Ovary (tissue), 7 donors: ENCODE measurements at regions not wholly inside any gene's neighbourhood (a gene's known extent, or its start where the extent isn't known, plus 50 kb on each side); places are given as distances from the start of the nearest gene placed in this dataset.

Source experiments
- DNase-seq, 5 donors: peaks; one replicate each; pipeline ENCODE4 v3.0.0-alpha.2; 2019 to 2020
- H3K27ac ChIP-seq, 2 donors: fragments of 200-600 bp; one replicate each; pipeline versions ENCODE4 v1.5.1 to v1.8.0; 2019 to 2022
- H3K27me3 ChIP-seq: fragments of 200-600 bp; one replicate; pipeline ENCODE4 v1.8.0; 2022
- H3K36me3 ChIP-seq: fragments of 200-600 bp; sonication (generic); one replicate; pipeline ENCODE4 v1.5.1; 2019
- H3K4me1 ChIP-seq: one replicate; pipeline ENCODE4 v1.8.1; 2013; ENCODE audit warnings: mild to moderate bottlenecking, moderate library complexity; ENCODE audit not compliant: insufficient read depth
- H3K4me3 ChIP-seq: fragments of 200-600 bp; sonication (generic); one replicate; pipeline ENCODE4 v1.5.1; 2017
- H3K9me3 ChIP-seq, 2 donors: fragments of 200-600 bp in 1 of 2; sonication (generic) in 1 of 2; one replicate each; pipeline versions ENCODE4 v1.5.1 to v1.8.1; 2013 to 2019; ENCODE audit warnings: mild to moderate bottlenecking in 1 of 2, moderate library complexity in 1 of 2
- EP300 ChIP-seq: sonication (generic); formaldehyde crosslinking; IDR thresholded peaks from one replicate; pipeline ENCODE4 v1.6.1; 2017; ENCODE audit warnings: antibody characterized with exemption
- POLR2A ChIP-seq: fragments of 450-650 bp; IDR thresholded peaks from one replicate; pipeline ENCODE4 v1.6.1; 2017; ENCODE audit warnings: antibody characterized with exemption, mild to moderate bottlenecking, moderate library complexity
- WGBS, 3 donors: extraction: QIAGEN DNeasy Blood & Tissue Kit in 1 of 3; methylation state at CpG; one replicate each; pipeline versions ENCODE4 v1.1.5 to v1.1.7; 2013 to 2017; 5-methylcytosine and 5-hydroxymethylcytosine counted together
- intact Hi-C, 4 donors: fragments of 100-400 bp; cut with DNase I; formaldehyde crosslinking; loops; one replicate each; pipeline versions ENCODE4 v1.11.0 to v1.15.1; 2022 to 2023
- TF ChIP-seq, protein P1 (sequence below), 3 donors: fragments of 450-650 bp in 2 of 3; fragments of 200-600 bp in 1 of 3; IDR thresholded peaks; one replicate each; pipeline versions ENCODE4 v1.5.1 to v1.8.0; 2016 to 2022; ENCODE audit warnings: antibody characterized with exemption in 3 of 3, mild to moderate bottlenecking in 1 of 3
- donor health status: DM: no; HTN: no; CAD: no; lungs with moderate emphysema.
- donor health status: DM: no; HTN: no; CAD: no.
- donor health status: Bipolar disorder and iron deficiency.
- donor health status: DM: no; HTN: no; CAD: no.
- donor health status: DM: yes; HTN: yes; CAD: no.

DNA sequence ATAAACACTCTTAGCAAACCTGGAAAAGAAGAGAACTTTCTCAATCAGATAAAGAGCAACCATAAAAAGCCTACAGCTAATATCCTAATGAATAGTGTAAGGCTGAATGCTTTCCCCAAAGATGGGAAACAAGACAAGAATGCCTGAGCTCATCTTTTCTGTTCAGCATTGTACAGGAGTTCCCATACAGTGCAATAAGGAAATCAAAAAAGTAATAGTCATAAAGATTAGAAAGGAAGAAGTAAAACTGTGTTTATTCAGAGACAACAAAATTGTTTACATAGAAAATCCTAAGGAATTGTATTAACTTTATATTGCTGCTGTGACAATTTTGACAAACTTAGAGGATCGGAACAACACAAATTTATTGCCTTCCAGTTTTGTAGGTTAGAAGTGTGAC lies 330.7 kb upstream of the SLC24A2 start:
- intact Hi-C loops = loop anchor here in 1 of 4 donors (10.0 kb wide), 1 partner anchor 65 kb away; no protein-coding TSS in a partner anchor
- Histone ChIP-seq H3K9me3 (no peaks in the 10 kb centered on the region), H3K4me3 (no peak overlapping the region), H3K36me3 (no peaks in the 10 kb centered on the region), H3K4me1 (no peaks in the 10 kb centered on the region), H3K27ac (no peak overlapping the region), H3K27me3 (no peaks in the 10 kb centered on the region)
- TF ChIP-seq POLR2A (no peak), EP300 (no peak)
- TF ChIP-seq, protein P1, sequence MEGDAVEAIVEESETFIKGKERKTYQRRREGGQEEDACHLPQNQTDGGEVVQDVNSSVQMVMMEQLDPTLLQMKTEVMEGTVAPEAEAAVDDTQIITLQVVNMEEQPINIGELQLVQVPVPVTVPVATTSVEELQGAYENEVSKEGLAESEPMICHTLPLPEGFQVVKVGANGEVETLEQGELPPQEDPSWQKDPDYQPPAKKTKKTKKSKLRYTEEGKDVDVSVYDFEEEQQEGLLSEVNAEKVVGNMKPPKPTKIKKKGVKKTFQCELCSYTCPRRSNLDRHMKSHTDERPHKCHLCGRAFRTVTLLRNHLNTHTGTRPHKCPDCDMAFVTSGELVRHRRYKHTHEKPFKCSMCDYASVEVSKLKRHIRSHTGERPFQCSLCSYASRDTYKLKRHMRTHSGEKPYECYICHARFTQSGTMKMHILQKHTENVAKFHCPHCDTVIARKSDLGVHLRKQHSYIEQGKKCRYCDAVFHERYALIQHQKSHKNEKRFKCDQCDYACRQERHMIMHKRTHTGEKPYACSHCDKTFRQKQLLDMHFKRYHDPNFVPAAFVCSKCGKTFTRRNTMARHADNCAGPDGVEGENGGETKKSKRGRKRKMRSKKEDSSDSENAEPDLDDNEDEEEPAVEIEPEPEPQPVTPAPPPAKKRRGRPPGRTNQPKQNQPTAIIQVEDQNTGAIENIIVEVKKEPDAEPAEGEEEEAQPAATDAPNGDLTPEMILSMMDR (IDR thresholded peaks at IDR 0.05) = no peak
- WGBS, 3 donors = 97 to 100% (median 97%) methylated on average over 1 of the region's 1 CpG
- DNase-seq = no peak

DNA sequence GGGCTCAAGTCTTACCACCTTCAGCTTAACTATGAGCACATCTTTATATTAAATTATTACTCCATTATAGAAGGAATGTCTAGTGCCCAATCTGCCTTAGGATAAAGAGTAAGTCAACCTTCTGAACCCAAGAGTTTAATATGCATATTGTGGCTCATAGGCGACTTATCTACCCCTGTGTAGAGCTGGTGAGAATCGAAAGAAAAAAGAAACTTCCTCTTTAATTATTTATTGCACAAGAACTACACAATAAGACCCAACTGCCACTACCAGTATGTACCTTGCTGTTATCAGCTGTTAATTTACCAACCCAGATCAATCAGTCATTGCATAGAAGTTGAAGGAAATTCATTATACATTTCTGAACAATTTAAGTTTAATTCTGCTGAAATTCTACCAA lies 329.1 kb upstream of the SLC24A2 start:
- Histone ChIP-seq H3K27me3 (no peaks in the 10 kb centered on the region), H3K4me3 (no peak overlapping the region), H3K4me1 (no peaks in the 10 kb centered on the region), H3K36me3 (no peaks in the 10 kb centered on the region), H3K9me3 (no peaks in the 10 kb centered on the region), H3K27ac (no peak overlapping the region)
- TF ChIP-seq, protein P1 (IDR thresholded peaks at IDR 0.05) = no peak
- no peak for TF ChIP-seq POLR2A
- TF ChIP-seq EP300 = no peak
- WGBS, 3 donors = 82 to 94% (median 93%) methylated on average over 2 of the region's 2 CpGs
- DNase-seq = no peak
- intact Hi-C loops = loop anchor here in 1 of 4 donors (10.0 kb wide), 1 partner anchor 67 kb away; no protein-coding TSS in a partner anchor

DNA sequence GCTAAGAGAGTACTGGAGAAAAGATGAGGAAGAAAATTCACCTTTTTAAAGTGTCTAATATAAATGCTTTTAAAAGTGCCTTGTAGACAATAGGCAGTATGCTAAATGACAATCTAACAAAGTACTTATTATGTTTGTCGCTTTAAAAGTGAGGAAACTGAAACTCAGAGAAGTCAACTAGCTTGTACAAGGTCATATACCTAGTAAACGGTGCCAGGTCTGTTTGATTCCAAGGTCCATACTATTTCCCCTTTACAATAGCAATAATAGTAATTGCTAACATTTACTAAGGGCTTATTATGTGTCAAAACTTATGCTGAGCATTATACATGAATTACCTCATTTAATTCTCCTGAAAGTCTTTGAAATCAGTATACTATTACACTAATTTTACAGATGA lies 328.6 kb upstream of the SLC24A2 start:
- DNase-seq = no peak
- intact Hi-C loops = loop anchor here in 1 of 4 donors (10.0 kb wide), 1 partner anchor 67 kb away; no protein-coding TSS in a partner anchor
- WGBS, 3 donors = 37 to 51% (median 38%) methylated on average over 2 of the region's 2 CpGs
- Histone ChIP-seq H3K9me3 (no peaks in the 10 kb centered on the region), H3K36me3 (no peaks in the 10 kb centered on the region), H3K4me1 (no peaks in the 10 kb centered on the region), H3K4me3 (no peak overlapping the region), H3K27ac (no peak overlapping the region), H3K27me3 (no peaks in the 10 kb centered on the region)
- TF ChIP-seq EP300 (no peak), POLR2A (no peak)
- TF ChIP-seq, protein P1 (IDR thresholded peaks at IDR 0.05) = no peak

DNA sequence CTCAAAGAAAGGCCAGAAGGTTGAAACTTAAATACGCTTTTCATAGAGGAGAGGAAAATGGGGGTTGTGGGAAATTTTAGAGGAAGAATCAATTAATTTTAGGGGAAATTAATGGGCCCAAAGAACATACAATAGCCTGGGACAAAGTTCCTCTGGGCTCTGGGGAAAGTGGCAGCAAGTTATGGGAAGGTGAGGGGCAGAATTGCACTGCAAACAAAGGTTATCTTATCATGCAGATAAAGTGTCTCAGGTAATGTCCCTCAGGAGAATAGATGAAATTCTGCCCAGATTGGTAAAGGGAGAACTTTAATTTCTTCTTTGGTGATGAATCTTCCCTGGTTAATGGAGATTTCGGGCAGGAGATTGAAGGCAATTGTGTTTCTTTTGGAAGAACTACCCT lies 326.1 kb upstream of the SLC24A2 start:
- no peaks in the 10 kb centered on the region for H3K27me3 ChIP-seq
- WGBS, 3 donors = 91 to 97% (median 94%) methylated on average over 2 of the region's 2 CpGs
- no peak overlapping the region for H3K4me3 ChIP-seq
- no peak overlapping the region for H3K27ac ChIP-seq
- no peaks in the 10 kb centered on the region for H3K36me3 ChIP-seq
- no peak for DNase-seq
- intact Hi-C loops = loop anchor here in 1 of 4 donors (10.0 kb wide), 1 partner anchor 70 kb away; no protein-coding TSS in a partner anchor
- no peaks in the 10 kb centered on the region for H3K9me3 ChIP-seq
- H3K4me1 ChIP-seq = no peaks in the 10 kb centered on the region
- TF ChIP-seq, protein P1 (IDR thresholded peaks at IDR 0.05) = no peak
- TF ChIP-seq POLR2A = no peak
- no peak for TF ChIP-seq EP300
